ENCODE measurements at regions not wholly inside any gene's neighbourhood (a gene's known extent, or its start where the extent isn't known, plus 50 kb on each side); places are given as distances from the start of the nearest gene placed in this dataset.

DNA sequence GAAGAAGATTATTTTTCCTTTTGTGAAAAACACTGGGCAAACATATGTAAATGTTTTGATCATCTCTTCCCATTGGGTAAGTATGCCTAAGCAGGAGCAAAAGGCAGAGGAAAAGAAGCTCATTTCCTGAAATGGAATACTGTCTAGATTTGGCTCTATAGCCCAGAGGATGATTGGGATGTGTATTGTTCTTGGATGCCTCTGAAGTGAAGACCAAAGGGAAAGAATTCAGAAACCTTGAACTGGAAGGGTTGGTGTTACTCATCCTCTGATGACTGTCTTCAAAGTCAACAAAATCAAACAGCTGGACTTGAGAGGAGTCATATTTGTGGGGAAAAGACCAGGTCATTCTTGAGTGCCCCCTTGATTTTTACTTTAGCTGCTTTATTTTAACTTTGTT lies 112.6 kb upstream of the NT5C1B start:
- Histone ChIP-seq H3K4me3 (ENCODE audit: low read length) (no peak overlapping the region), H3K36me3 (ENCODE audit: insufficient read depth, low read length) (no peaks in the 10 kb centered on the region), H3K9me3 (ENCODE audit: control insufficient read depth in 1 of 2, insufficient read depth in 1 of 2, low read length in 2 of 2) (peaks cover 0 to 7% of the 10 kb centered on the region in 2 experiments), H3K27me3 (ENCODE audit: control insufficient read depth in 1 of 2, insufficient read depth in 2 of 2, low read length in 2 of 2) (no peaks in the 10 kb centered on the region), H3K4me1 (ENCODE audit: insufficient read depth, low read length) (no peaks in the 10 kb centered on the region), H3K27ac (ENCODE audit: low read depth in 1 of 2, low read length in 2 of 2) (no peak overlapping the region)
- no peak overlapping the region for H3K4me3 Mint-ChIP-seq
- intact Hi-C loops (cut with DNase I, micrococcal nuclease) = no loop called here
- no peaks in the 10 kb centered on the region for H3K27me3 Mint-ChIP-seq
- DNase-seq (no peak), ATAC-seq (ENCODE audit: poor library complexity) (no peak)
- POLR2A ChIA-PET = no interaction called here
- no peaks in the 10 kb centered on the region for H3K9me3 Mint-ChIP-seq
- no peak overlapping the region for H3K27ac Mint-ChIP-seq
- CTCF ChIA-PET = interaction anchor here (1.2 kb wide), 1 partner anchor 19 kb away, joined by 3 read pairs; no protein-coding TSS in a partner anchor
- H3K36me3 Mint-ChIP-seq (ENCODE audit: low read depth) = no peaks in the 10 kb centered on the region
- H3K4me1 Mint-ChIP-seq (ENCODE audit: low read depth) = no peaks in the 10 kb centered on the region
- TF ChIP-seq CTCF (IDR thresholded peaks at IDR 0.05) = no peak

- H3K27ac Mint-ChIP-seq = no peak overlapping the region
- CTCF ChIA-PET = interaction anchor here (1.2 kb wide), 1 partner anchor 19 kb away, joined by 3 read pairs; no protein-coding TSS in a partner anchor
- H3K36me3 Mint-ChIP-seq (ENCODE audit: low read depth) = peaks cover 4% of the 10 kb centered on the region
- intact Hi-C loops (cut with DNase I, micrococcal nuclease) = no loop called here
- no peaks in the 10 kb centered on the region for H3K9me3 Mint-ChIP-seq
- Histone ChIP-seq H3K4me3 (ENCODE audit: low read length) (no peak overlapping the region), H3K27me3 (ENCODE audit: control insufficient read depth in 1 of 2, insufficient read depth in 2 of 2, low read length in 2 of 2) (no peaks in the 10 kb centered on the region), H3K4me1 (ENCODE audit: insufficient read depth, low read length) (no peaks in the 10 kb centered on the region), H3K36me3 (ENCODE audit: insufficient read depth, low read length) (no peaks in the 10 kb centered on the region), H3K27ac (ENCODE audit: low read depth in 1 of 2, low read length in 2 of 2) (no peak overlapping the region), H3K9me3 (ENCODE audit: control insufficient read depth in 1 of 2, insufficient read depth in 1 of 2, low read length in 2 of 2) (peaks cover 0 to 7% of the 10 kb centered on the region in 2 experiments)
- no peak overlapping the region for H3K4me3 Mint-ChIP-seq
- no peaks in the 10 kb centered on the region for H3K4me1 Mint-ChIP-seq (ENCODE audit: low read depth)
- DNase-seq (no peak), ATAC-seq (ENCODE audit: poor library complexity) (no peak)
- POLR2A ChIA-PET = no interaction called here
- no peaks in the 10 kb centered on the region for H3K27me3 Mint-ChIP-seq
- no peak for TF ChIP-seq CTCF (IDR thresholded peaks at IDR 0.05)
Observed at GRCh38 chr2:18701546-18701945, 112.2 kb upstream of the NT5C1B start.

DNA sequence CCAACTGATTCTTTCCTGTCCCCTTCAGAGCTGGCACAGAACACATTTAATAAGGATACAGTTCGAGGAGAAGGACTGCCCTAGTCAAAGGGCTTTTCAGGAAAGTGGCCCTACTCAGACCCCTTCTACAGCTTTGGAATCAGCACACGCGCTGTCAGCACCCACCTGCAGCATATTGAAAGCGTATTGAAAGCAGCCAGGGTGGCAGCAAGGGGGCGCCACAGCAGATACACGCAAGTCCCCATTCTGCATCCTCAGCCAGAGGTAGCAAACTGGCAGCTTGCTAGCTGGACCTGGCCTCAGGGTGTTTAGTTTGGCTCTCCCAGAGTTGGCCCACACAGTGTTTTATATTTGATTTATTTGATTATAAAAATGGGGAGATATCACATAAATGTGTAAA lies 101.0 kb upstream of the NT5C1B start:
- no peaks in the 10 kb centered on the region for H3K27me3 Mint-ChIP-seq
- ATAC-seq (ENCODE audit: poor library complexity) (no peak), DNase-seq (no peak)
- H3K9me3 ChIP-seq (ENCODE audit: control insufficient read depth in 1 of 2, insufficient read depth in 1 of 2, low read length in 2 of 2) = no peaks in the 10 kb centered on the region
- no peaks in the 10 kb centered on the region for H3K36me3 ChIP-seq (ENCODE audit: insufficient read depth, low read length)
- no peaks in the 10 kb centered on the region for H3K4me1 ChIP-seq (ENCODE audit: insufficient read depth, low read length)
- H3K4me1 Mint-ChIP-seq (ENCODE audit: low read depth) = no peaks in the 10 kb centered on the region
- no peak overlapping the region for H3K4me3 ChIP-seq (ENCODE audit: low read length)
- no peak overlapping the region for H3K27ac Mint-ChIP-seq
- H3K27me3 ChIP-seq (ENCODE audit: control insufficient read depth in 1 of 2, insufficient read depth in 2 of 2, low read length in 2 of 2) = no peaks in the 10 kb centered on the region
- H3K9me3 Mint-ChIP-seq = peaks cover 5% of the 10 kb centered on the region
- H3K36me3 Mint-ChIP-seq (ENCODE audit: low read depth) = peaks cover 25% of the 10 kb centered on the region
- no peak overlapping the region for H3K4me3 Mint-ChIP-seq
- H3K27ac ChIP-seq (ENCODE audit: low read depth in 1 of 2, low read length in 2 of 2) = no peak overlapping the region
- intact Hi-C loops (cut with DNase I, micrococcal nuclease) = no loop called here
- POLR2A ChIA-PET = no interaction called here
- TF ChIP-seq CTCF (IDR thresholded peaks at IDR 0.05) = no peak
- CTCF ChIA-PET = no interaction called here
